AG10803 (cell line): ENCODE measurements at regions not wholly inside any gene's neighbourhood (a gene's known extent, or its start where the extent isn't known, plus 50 kb on each side); places are given as distances from the start of the nearest gene placed in this dataset.

ENCODE experiments used
- DNase-seq: peaks from one replicate; pipeline ENCODE4 v3.0.0; 2010; ENCODE audit warnings: low read depth
- H3K4me3 ChIP-seq: 2 replicates; pipeline ENCODE4 v1.5.1; 2011; ENCODE audit warnings: mild to moderate bottlenecking, low read length, control low read depth
- CTCF ChIP-seq: conservative IDR thresholded peaks from 2 replicates; pipeline ENCODE4 v1.5.1; 2011; ENCODE audit warnings: mild to moderate bottlenecking, low read length, control low read depth, inconsistent platforms

DNA sequence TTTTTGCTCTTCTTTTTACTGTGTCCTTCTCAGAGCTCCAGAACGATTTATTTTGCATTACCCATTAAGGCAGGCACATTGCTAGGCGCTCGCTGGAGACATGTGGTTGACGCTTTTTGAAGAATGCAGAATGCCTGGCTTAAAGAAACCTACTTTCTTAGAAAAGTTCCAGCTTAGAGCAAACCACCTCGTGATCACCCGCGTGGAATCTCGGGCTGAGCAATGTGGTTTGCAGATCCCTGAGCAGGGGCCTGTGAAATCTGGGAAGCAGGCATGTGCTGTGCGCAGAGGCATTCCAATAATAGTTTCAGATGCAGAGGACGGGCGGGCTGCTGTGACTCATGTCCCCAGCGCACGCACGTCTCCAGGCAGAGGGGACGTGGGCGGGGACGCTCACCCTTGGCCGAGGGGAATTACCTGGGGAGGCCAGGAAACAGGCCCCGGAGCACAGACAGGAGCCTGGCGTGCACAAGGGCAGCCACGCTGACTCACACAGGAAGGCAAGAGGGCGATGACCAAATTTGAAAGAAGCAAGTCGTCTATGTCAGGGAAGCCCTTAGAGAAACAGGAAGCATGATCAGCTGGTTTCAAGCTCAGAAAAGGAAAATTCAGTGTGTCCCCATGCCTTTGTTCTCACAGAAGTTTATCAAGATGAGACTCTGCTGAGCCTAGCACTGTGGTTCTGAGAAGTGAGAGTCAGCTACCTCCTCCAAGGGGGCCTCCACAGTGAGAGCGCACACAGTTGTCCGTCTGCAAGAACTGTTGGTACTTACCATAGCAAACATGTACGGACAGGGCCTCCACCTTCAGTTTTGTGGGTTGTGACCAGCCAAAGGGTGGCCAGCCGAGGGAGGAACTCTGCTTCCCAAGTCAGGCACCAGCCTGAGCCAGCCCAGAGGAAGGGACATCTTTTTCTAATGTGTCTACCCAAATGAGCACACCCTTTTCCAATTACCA lies 218.6 kb downstream of the PIK3R1 start:
- peak; percentile 99 for DNase-seq
- no peak overlapping the region for H3K4me3 ChIP-seq
- TF ChIP-seq CTCF, result no peak

DNA sequence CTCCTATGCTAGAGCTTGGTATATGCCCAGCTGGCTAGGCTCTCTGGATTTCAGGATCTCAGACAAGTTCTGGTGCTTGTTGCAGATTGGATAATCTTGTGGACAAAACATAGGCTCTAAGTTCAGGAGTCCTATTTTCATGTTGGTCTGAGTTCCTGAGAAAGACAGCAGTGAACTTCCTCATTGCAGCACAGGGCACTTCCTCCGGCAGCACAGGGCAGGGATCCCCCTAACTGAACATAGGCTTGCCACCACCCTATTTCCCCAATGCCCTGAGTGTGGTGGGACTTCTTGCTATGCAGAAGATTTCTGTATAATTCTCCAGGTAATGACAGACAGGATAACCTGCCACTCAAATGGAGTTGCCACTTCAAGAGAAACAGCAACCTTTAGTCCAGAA lies 220.1 kb downstream of the PIK3R1 start:
- no peak for TF ChIP-seq CTCF
- H3K4me3 ChIP-seq, result no peak overlapping the region
- DNase-seq, result no peak

GRCh38 chr5:68436686-68437520 lies 221.3 kb downstream of the PIK3R1 start:
- no peak for TF ChIP-seq CTCF
- no peak overlapping the region for H3K4me3 ChIP-seq
- DNase-seq, result peak; percentile 86

GRCh38 chr5:68438876-68439275 lies 223.3 kb downstream of the PIK3R1 start:
- no peak overlapping the region for H3K4me3 ChIP-seq

GRCh38 chr5:68440245-68440644 lies 224.7 kb downstream of the PIK3R1 start:
- no peak for DNase-seq
- TF ChIP-seq CTCF, result no peak

More at GRCh38 chr5:68438876-68439275, 223.3 kb downstream of the PIK3R1 start:
- TF ChIP-seq CTCF, result no peak
- DNase-seq, result no peak

GRCh38 chr5:68440651-68441050 lies 225.1 kb downstream of the PIK3R1 start:
- TF ChIP-seq CTCF, result no peak
- DNase-seq, result peak; percentile 73
- H3K4me3 ChIP-seq, result no peak overlapping the region

More at GRCh38 chr5:68440245-68440644, 224.7 kb downstream of the PIK3R1 start:
- H3K4me3 ChIP-seq, result no peak overlapping the region
